ENCODE measurements at regions not wholly inside any gene's neighbourhood (a gene's known extent, or its start where the extent isn't known, plus 50 kb on each side); places are given as distances from the start of the nearest gene placed in this dataset.

- DNase-seq, result no peak
These were observed 102.4 kb upstream of the PRR23E start for GRCh38 chr3:127090218-127091160.

GRCh38 chr3:127091376-127091775 lies 101.6 kb upstream of the PRR23E start:
- no peak for DNase-seq

- no peak for DNase-seq
These were observed 100.6 kb upstream of the PRR23E start for GRCh38 chr3:127092368-127092767.

- no peak for DNase-seq
These were observed 100.2 kb upstream of the PRR23E start for GRCh38 chr3:127092776-127093175.

DNA sequence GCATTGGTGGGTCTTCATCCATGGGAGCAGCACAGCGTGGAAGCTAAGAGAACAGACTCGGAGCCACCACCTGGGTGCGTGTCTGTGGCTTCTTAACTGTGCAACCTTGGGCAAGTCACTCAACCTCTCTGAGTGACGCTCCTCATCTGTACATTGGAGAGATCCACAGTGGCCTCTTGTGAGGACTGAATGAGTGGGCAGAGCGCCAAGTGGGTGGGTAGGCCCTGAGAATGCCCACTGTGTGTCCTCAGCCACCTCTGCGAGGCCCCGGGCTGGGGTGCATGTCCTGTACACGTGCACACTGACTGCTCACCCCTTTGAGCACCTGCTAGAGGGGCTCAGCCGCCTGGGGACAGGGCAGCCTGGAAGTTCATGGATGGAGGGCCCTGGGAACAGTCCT lies 99.6 kb upstream of the PRR23E start:
- no peak for DNase-seq

GRCh38 chr3:127095774-127096173 lies 97.2 kb upstream of the PRR23E start:
- DNase-seq, result no peak

DNA sequence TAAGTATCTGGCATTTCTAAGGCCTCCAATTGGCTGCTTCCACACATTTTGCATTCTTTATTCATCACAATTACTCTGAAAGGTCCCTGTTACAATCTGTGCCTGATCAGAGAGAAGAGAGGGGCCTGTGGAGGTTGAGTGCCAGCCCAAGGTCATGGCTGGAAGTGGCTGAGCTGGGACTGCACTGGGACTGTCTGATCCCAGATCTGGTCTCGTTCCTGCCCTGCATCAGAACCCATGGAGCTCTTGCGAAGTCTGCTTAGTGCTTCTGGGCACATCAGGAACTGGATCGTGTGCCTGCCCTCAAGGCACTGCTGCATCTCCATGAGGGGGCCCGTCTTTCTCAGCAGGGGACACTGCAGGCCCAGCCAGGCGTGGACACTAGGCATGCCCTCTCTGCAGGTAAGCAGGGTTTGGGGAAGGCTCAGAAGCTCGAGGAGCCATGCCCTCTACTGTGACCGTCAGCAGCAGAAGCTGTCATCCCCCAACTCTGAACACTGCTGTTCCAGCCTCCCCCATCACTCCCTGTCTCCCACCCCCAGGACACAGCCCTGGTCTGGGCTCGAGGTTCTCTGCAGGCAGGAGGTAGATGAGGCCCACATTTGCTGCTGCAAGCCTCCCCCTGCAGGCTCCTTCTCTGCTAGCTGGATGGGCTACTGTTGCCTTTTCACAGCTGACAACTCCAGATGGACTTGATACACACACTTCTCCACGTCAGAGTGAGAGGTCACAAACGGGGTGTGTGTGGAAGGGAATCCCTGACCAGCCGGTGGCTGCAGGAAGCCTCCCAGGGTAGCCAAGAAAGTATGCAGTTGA lies 96.5 kb upstream of the PRR23E start:
- no peak for DNase-seq

- DNase-seq, result no peak
These were observed 95.9 kb upstream of the PRR23E start for GRCh38 chr3:127097072-127097405.

GRCh38 chr3:127097481-127097880 lies 95.5 kb upstream of the PRR23E start:
- no peak for DNase-seq

- no peak for DNase-seq
These were observed 92.9 kb upstream of the PRR23E start for GRCh38 chr3:127099982-127100381.

DNA sequence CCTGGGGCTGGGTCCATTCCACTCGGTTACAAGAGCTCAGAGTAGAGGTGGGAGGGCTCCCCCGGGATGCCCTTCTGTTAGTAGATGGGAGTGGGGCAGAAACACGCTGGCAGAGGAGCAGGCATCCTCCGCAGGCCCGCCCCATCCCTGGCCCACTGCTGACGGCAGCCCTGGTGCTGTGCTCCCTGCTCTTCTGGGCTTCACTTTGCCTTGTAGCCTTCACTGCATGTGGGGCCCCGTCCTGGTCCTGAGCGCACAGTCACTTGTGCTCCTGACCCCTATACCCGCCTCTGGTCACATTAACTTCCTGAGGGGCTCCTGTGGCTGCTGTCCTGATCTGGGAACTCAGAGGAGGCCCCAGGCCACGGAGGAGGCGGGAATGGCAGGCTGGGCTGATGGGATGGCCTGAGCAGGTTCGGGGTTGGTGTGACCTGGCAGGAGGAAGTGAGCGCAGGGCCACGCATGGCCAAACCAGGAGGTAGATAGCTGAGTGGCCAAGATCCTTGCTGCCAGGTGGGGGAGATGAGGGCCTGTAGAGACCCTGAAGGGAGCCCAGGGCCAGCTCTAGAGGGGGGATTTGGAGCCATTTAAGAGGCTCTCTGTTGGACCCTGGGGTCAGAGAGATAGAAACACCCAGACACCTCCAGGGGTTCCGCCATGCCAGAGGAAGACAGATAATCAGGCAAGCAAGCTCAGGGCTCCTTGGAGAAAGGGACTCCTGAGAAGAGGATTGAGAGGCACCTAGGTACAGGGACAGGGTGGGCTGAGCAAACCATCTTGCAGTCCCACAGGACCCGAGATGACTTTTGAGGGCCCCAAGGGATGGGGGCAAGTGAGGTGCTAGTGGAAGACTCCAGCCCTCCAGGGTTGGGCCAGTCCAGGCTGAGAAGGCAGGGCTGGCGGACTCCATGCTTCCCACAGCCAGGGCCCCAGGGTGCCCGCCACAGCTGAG lies 92.2 kb upstream of the PRR23E start:
- DNase-seq, result no peak

GRCh38 chr3:127101411-127102187 lies 91.3 kb upstream of the PRR23E start:
- DNase-seq, result no peak

DNA sequence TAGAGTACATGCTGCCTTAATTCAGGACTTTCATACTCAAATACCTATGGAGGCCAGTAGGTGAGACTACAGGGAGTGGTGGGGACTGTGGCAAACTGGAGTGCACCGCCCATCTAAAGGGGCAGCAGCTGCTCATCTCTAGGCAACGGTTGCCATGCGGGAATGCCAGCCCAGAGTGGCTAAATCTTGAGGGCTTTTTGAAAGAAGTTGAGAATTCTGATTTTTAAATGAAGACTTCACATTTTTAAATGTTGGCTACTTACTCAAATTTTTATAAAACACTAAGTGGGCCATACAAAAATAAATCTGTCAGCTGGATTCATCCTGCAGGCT lies 90.8 kb upstream of the PRR23E start:
- no peak for DNase-seq

DNA sequence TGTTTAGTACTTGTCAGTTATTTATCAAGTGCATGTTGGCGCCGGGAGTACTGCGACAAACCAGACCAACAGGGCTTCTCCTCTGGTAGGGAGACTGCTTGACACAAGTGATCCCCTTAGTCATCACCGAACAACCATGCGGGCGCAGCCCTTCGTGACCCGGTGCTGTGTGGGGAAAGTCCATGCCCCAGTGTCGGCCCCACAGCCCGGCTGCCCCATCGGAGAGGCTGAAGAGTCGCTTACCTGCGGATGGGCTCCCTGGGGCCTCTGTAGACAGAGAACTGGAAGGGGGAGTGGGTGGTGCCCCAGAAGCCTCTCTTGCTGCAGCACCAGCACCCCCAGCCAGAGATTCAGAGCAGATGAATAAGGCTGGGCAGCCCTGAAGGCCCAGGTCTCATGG lies 90.3 kb upstream of the PRR23E start:
- DNase-seq, result no peak

DNA sequence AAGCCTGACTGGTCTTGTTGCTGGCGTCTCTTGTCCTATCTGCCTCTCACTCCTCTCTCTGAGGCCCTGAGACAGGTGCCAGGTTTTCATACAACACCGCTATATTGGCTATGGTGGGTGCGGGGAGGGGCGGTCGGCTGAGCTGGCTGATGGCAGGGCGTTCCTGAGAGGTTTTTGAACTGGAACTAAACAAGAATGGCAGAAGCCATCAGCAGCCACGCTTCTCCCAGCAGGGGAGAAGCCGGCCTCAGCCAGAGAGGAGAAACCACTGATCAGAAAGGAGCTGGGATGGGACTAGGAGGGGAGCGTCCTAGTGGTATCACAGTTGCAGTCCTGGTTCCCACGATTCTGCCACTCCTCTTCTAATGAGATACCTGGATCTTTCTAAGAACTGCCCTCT lies 89.9 kb upstream of the PRR23E start:
- DNase-seq, result no peak

- no peak for DNase-seq
These were observed 88.3 kb upstream of the PRR23E start for GRCh38 chr3:127104586-127104985.

- no peak for DNase-seq
These were observed 87.3 kb upstream of the PRR23E start for GRCh38 chr3:127105587-127105986.

DNA sequence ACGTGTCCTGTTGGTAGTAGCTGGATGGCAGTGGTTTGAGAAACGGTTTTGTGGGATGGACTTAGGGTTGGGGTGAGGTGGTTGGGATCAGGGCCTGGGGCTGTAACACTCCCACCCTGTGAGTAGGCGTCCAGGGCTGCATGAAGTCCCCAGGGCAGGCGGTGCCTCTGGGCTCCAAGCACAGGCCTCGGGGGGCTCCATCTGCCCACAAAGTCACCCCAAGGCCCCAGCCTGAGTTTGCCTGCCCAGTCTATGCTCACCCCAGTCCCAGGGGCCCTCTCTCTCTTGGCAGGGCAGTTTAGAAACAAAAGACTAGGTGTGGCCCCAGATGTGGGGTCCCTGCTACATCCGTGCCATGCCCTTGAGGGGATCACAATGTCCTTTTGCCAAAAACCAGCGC lies 86.9 kb upstream of the PRR23E start:
- DNase-seq, result no peak

GRCh38 chr3:127106456-127106855 lies 86.5 kb upstream of the PRR23E start:
- no peak for DNase-seq

DNA sequence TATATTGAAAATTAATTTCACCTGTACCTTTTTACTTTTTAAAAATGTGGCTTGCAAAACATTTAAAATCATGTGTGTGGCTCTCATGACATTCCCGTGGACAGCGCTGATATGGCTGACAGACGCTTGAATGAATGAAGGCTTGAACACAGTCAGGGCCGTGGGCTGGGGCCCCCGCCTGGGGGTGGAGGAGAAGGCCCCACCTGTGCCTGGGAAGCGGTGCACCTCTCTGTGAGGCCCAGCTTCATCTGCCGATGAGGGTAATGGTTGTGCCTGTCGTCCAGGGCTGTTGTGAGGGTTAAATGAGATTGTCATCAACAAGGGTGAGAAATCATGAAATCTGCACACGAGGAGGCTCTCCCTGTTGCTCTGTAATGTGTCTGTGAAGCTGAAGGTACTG lies 85.9 kb upstream of the PRR23E start:
- DNase-seq, result no peak

DNA sequence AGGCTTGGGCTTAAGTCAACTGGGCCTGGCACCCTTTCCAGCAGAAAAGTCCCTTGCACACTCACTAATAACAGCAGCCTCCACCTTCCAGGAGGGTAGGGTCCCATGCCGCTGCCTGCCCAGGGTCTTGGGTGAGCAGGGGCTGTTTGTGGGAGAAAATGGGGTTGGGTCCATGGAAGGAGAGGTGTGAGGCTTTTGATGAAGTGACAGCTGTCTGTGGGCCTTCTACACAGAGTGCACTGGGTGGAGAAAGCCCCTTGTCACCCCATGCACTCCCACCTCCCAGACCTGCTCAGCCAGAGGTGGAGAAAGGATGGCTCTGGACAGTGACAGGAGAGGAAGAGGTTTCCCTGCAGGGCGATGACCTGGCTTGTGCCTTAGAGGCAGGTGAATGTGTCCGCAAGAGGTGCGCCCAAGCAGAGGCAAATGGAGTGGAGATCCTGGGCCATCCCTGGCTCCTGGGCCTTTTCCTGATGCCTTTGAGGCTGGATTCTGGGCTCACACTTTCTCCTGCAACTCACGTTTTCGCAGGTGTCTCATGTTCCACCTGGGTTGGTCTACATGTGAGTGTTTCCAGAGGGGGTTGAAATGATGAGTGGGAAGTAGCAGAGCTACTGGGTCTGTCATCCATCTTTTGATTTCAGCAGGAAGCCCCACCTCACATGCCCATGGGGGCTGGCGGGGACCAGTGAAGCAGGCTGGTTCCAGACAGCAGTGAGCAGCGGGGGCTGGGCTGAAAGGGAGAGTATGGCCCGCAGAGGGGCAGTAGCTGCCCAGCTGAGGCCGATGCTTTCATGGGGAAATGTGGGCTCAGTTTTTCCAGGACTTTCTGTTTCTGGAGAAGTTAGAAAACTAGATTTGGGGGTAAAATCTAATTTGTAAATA lies 85.2 kb upstream of the PRR23E start:
- no peak for DNase-seq
